Endothelial cell of umbilical vein (primary cell): ENCODE measurements at regions not wholly inside any gene's neighbourhood (a gene's known extent, or its start where the extent isn't known, plus 50 kb on each side); places are given as distances from the start of the nearest gene placed in this dataset.

ENCODE experiments used
- BruUV-seq: library from RNA; stranded (reverse); fragments of 400-500 nt; replicated peaks from 2 replicates; lab custom pipeline; 2021; lab: Mats Ljungman, UMichigan
- CTCF ChIA-PET: fragments of 300-600, 350-600 bp; sonication (Branson Sonifier 250); formaldehyde crosslinking; loops from one replicate; lab custom pipeline; 2021; ENCODE audit warnings: antibody characterized with exemption, inconsistent platforms; lab: Charles Lee
- POLR2A ChIA-PET: fragments of 300-600, 350-600 bp; sonication (Branson Sonifier 250); formaldehyde crosslinking; loops from one replicate; lab custom pipeline; 2021; ENCODE audit warnings: antibody characterized with exemption, inconsistent platforms; lab: Charles Lee
- DNase-seq: peaks from one replicate; pipeline ENCODE4 v3.0.0-alpha.2; 2011; ENCODE audit warnings: low read depth, low spot score
- FAIRE-seq: peaks from 2 replicates; lab custom pipeline; 2011; peaks lifted over from hg19 to GRCh38; lab: Jason Lieb, UNC
- H2AFZ ChIP-seq: 2 replicates; pipeline ENCODE4 v1.6.0; 2012; ENCODE audit warnings: low read depth, low read length, control low read depth, inconsistent platforms
- H3K27ac ChIP-seq: 2 replicates; pipeline ENCODE4 v1.5.1; 2011; ENCODE audit warnings: low read depth, mild to moderate bottlenecking, control low read depth, low read length, moderate library complexity; ENCODE audit not compliant: insufficient read depth
- H3K27me3 ChIP-seq, 2 experiments: 2 replicates each; pipeline versions ENCODE4 v1.6.0 to v1.6.1; 2011; ENCODE audit warnings: low read length in 2 of 2, mixed read lengths in 1 of 2; ENCODE audit not compliant: control insufficient read depth in 2 of 2, insufficient read depth in 2 of 2
- H3K36me3 ChIP-seq, 2 experiments: 2 replicates in 1 of 2; 3 replicates in 1 of 2; pipeline ENCODE4 v1.5.1; 2011; ENCODE audit warnings: low read length in 2 of 2, mild to moderate bottlenecking in 1 of 2, moderate library complexity in 1 of 2; ENCODE audit not compliant: control insufficient read depth in 2 of 2, insufficient read depth in 2 of 2; ENCODE audit errors: extremely low read depth in 1 of 2
- H3K4me1 ChIP-seq: 3 replicates; pipeline ENCODE4 v1.5.1; 2011; ENCODE audit warnings: mild to moderate bottlenecking, low read length; ENCODE audit not compliant: control insufficient read depth, insufficient read depth; ENCODE audit errors: extremely low read depth
- H3K4me2 ChIP-seq: 2 replicates; pipeline ENCODE4 v1.6.1; 2011; ENCODE audit warnings: low read length, control low read depth, mixed read lengths; ENCODE audit not compliant: insufficient read depth
- H3K4me3 ChIP-seq, 3 experiments: fragments of 200-600 bp in 1 of 3; sonication (generic), shearing (Covaris generic) in 1 of 3; replicated peaks in 1 of 3; 2 replicates each; pipeline ENCODE4 v1.5.1; 2011 to 2016; ENCODE audit warnings: control low read depth in 3 of 3, low read length in 3 of 3, mild to moderate bottlenecking in 2 of 3, inconsistent platforms in 1 of 3, low read depth in 1 of 3, moderate library complexity in 1 of 3; ENCODE audit not compliant: insufficient read depth in 1 of 3
- H3K79me2 ChIP-seq: 2 replicates; pipeline ENCODE4 v1.6.0; 2012; ENCODE audit warnings: low read length, inconsistent platforms; ENCODE audit not compliant: control insufficient read depth, insufficient read depth
- H3K9ac ChIP-seq: replicated peaks from 2 replicates; pipeline ENCODE3; 2011; ENCODE audit warnings: low read length, control low read depth; ENCODE audit not compliant: insufficient read depth; ENCODE audit errors: extremely low read depth
- H3K9me1 ChIP-seq: replicated peaks from 3 replicates; pipeline ENCODE4 v1.6.0; 2011; ENCODE audit warnings: mild to moderate bottlenecking, low read length; ENCODE audit not compliant: control insufficient read depth, insufficient read depth; ENCODE audit errors: extremely low read depth
- H3K9me3 ChIP-seq: replicated peaks from 2 replicates; pipeline ENCODE4 v1.5.1; 2012; ENCODE audit warnings: low read length, inconsistent platforms; ENCODE audit not compliant: control insufficient read depth, insufficient read depth
- H4K20me1 ChIP-seq: replicated peaks from 2 replicates; pipeline ENCODE3; 2011; ENCODE audit warnings: mild to moderate bottlenecking, low read length; ENCODE audit not compliant: control insufficient read depth, insufficient read depth; ENCODE audit errors: extremely low read depth
- EZH2 ChIP-seq: IDR thresholded peaks from 2 replicates; pipeline ENCODE4 v1.6.1; 2012; ENCODE audit warnings: borderline replicate concordance, low read depth, mild to moderate bottlenecking, moderate library complexity, low read length, inconsistent platforms; ENCODE audit not compliant: severe bottlenecking
- FOS ChIP-seq: IDR thresholded peaks from 2 replicates; pipeline ENCODE4 v1.6.1; 2011; ENCODE audit warnings: mild to moderate bottlenecking, low read length, moderate library complexity, borderline replicate concordance; ENCODE audit not compliant: insufficient read depth
- GATA2 ChIP-seq: IDR thresholded peaks from 2 replicates; pipeline ENCODE4 v1.7.0; 2011; ENCODE audit warnings: low read depth, mild to moderate bottlenecking, moderate library complexity, mixed read lengths, low read length; ENCODE audit not compliant: insufficient read length, insufficient read depth
- JUN ChIP-seq: IDR thresholded peaks from 2 replicates; pipeline ENCODE4 v1.6.1; 2011; ENCODE audit warnings: borderline replicate concordance, low read depth; ENCODE audit not compliant: insufficient read length, insufficient read depth
- MAX ChIP-seq: IDR thresholded peaks from 2 replicates; pipeline ENCODE4 v1.6.1; 2011; ENCODE audit not compliant: insufficient read depth, insufficient read length
- MYC ChIP-seq: IDR thresholded peaks from one replicate; pipeline ENCODE4 v1.6.1; 2011; ENCODE audit warnings: mild to moderate bottlenecking, low read depth, low read length
- POLR2A ChIP-seq: IDR thresholded peaks from 2 replicates; pipeline ENCODE4 v1.6.1; 2012; ENCODE audit warnings: low read depth, mild to moderate bottlenecking, control low read depth, low read length
- POLR2AphosphoS5 ChIP-seq: IDR thresholded peaks from 2 replicates; pipeline ENCODE4 v1.6.1; 2012; ENCODE audit warnings: low read depth, mild to moderate bottlenecking, control low read depth, low read length, moderate library complexity; ENCODE audit not compliant: insufficient read depth
- dilution Hi-C: fragments of 300-500 bp; cut with MboI; formaldehyde crosslinking; loops from one replicate; pipeline ENCODE4 v1.15.0; 2019; ENCODE audit warnings: low sequenced_read_pairs; ENCODE audit not compliant: extremely low pct_ligation_motif_present
- intact Hi-C: fragments of 100-400 bp; cut with micrococcal nuclease; formaldehyde crosslinking; loops from one replicate; pipeline ENCODE4 v1.10.0; 2022
- TF ChIP-seq, protein P1 (sequence below), 2 donors: IDR thresholded peaks; 1 replicate in 1 of 2; 2 replicates in 1 of 2; pipeline ENCODE4 v1.5.1; 2011; ENCODE audit warnings: low read length in 2 of 2, mild to moderate bottlenecking in 2 of 2, moderate library complexity in 2 of 2, control low read depth in 1 of 2, inconsistent platforms in 1 of 2, low read depth in 1 of 2; ENCODE audit not compliant: insufficient read depth in 1 of 2; ENCODE audit errors: extremely low read depth in 1 of 2

DNA sequence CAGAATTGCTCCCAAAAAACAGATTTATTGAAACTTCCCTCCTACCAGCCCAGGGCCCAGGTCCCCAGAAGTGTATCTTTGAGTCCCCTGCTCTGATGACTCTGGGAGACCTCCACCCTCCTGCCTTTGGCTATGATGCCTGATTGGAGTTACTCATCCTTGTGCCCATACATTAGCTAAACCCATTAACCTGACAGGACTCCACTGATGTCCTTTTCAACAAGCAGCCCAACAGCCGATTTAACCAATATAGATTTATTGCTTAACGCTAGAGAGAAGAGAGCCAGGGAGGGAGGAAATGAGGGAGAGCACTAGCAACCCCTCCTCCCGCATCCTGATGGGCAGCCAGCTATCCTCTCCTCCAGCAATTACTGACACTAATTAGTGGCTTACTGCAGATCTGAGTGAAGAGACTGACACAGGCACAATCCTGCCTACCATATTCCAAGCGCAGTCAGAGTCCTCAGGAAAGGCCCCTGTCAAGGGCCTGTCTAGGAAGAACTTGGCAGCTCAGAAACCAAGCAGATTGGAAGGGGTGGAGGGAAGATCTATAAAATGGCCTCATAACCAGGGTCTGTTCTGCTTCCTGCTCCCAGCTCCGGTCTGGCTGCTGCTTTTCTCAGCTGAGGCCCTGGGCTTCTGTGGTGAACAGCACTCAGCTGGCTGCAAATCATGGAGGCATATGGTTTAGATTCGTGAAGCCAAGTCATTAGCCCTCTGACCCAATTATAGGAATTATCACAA is 484.5 kb upstream of the DAB1 start:
- H4K20me1 ChIP-seq: no peaks in the 10 kb centered on the region
- TF ChIP-seq POLR2A (no peak), FOS (no peak), GATA2 (no peak), JUN (no peak), POLR2AphosphoS5 (no peak), EZH2 (no peak), MYC (no peak), MAX (no peak)
- TF ChIP-seq, protein P1, sequence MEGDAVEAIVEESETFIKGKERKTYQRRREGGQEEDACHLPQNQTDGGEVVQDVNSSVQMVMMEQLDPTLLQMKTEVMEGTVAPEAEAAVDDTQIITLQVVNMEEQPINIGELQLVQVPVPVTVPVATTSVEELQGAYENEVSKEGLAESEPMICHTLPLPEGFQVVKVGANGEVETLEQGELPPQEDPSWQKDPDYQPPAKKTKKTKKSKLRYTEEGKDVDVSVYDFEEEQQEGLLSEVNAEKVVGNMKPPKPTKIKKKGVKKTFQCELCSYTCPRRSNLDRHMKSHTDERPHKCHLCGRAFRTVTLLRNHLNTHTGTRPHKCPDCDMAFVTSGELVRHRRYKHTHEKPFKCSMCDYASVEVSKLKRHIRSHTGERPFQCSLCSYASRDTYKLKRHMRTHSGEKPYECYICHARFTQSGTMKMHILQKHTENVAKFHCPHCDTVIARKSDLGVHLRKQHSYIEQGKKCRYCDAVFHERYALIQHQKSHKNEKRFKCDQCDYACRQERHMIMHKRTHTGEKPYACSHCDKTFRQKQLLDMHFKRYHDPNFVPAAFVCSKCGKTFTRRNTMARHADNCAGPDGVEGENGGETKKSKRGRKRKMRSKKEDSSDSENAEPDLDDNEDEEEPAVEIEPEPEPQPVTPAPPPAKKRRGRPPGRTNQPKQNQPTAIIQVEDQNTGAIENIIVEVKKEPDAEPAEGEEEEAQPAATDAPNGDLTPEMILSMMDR (IDR thresholded peaks at IDR 0.05; ENCODE audit: extremely low read depth in 1 of 2, insufficient read depth in 1 of 2, low read depth in 1 of 2, low read length in 2 of 2): no peak
- no peak overlapping the region for H3K9ac ChIP-seq
- POLR2A ChIA-PET: no interaction called here
- no peak for FAIRE-seq
- BruUV-seq: no TSS peak
- CTCF ChIA-PET: no interaction called here
- H3K4me1 ChIP-seq: no peaks in the 10 kb centered on the region
- H3K27me3 ChIP-seq: no peaks in the 10 kb centered on the region
- H3K9me1 ChIP-seq: no peaks in the 10 kb centered on the region
- H3K4me2 ChIP-seq: no peak overlapping the region
- H3K9me3 ChIP-seq: peaks cover 2% of the 10 kb centered on the region
- dilution Hi-C loops (no loop called here), intact Hi-C loops (no loop called here)
- H3K79me2 ChIP-seq: no peaks in the 10 kb centered on the region
- no peak for DNase-seq
- no peak overlapping the region for H2AFZ ChIP-seq
- H3K4me3 ChIP-seq: no peak overlapping the region
- H3K27ac ChIP-seq: no peak overlapping the region
- H3K36me3 ChIP-seq: no peaks in the 10 kb centered on the region
